ENCODE measurements at regions not wholly inside any gene's neighbourhood (a gene's known extent, or its start where the extent isn't known, plus 50 kb on each side); places are given as distances from the start of the nearest gene placed in this dataset.

DNA sequence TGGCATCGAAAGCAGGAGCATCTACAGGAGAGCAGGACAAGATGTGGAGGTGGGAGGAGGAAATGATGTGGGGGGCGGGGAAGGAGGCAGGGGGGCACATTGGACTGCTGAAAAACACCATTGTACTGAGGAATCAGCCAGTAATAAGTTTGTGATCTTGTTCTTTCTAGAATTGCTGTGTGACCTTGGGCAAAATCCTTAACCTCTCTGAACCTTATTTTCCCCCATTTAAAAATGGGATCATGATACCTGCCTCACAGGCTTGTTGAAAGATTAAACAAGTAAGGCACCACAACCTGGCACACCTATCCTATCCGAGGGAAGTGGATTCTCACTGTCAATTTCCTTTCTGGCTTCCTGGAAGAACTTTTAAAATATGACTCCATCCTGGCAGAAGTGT is 56.9 kb upstream of the ARRDC4 start:
- Histone ChIP-seq H3K27me3 (ENCODE audit: control insufficient read depth in 2 of 2, insufficient read depth in 2 of 2, low read length in 2 of 2) (peaks cover 0 to 4% of the 10 kb centered on the region in 2 experiments), H3K9me3 (replicated peaks; ENCODE audit: control insufficient read depth, insufficient read depth, low read length) (no peaks in the 10 kb centered on the region), H3K9me1 (replicated peaks; ENCODE audit: control insufficient read depth, extremely low read depth, insufficient read depth, low read length) (no peaks in the 10 kb centered on the region), H3K36me3 (ENCODE audit: control insufficient read depth in 2 of 2, extremely low read depth in 1 of 2, insufficient read depth in 2 of 2, low read length in 2 of 2) (no peaks in the 10 kb centered on the region), H3K9ac (replicated peaks; ENCODE audit: extremely low read depth, insufficient read depth, low read length) (no peak overlapping the region), H3K4me1 (ENCODE audit: control insufficient read depth, extremely low read depth, insufficient read depth, low read length) (no peaks in the 10 kb centered on the region), H4K20me1 (replicated peaks; ENCODE audit: control insufficient read depth, extremely low read depth, insufficient read depth, low read length) (no peaks in the 10 kb centered on the region), H3K4me2 (ENCODE audit: insufficient read depth, low read length) (no peak overlapping the region), H3K27ac (ENCODE audit: insufficient read depth, low read depth, low read length) (no peak overlapping the region), H3K4me3 (replicated peaks in 1 of 3; ENCODE audit: insufficient read depth in 1 of 3, low read depth in 1 of 3, low read length in 3 of 3) (no peak overlapping the region), H2AFZ (ENCODE audit: low read depth, low read length) (no peak overlapping the region), H3K79me2 (ENCODE audit: control insufficient read depth, insufficient read depth, low read length) (no peaks in the 10 kb centered on the region)
- intact Hi-C loops (cut with micrococcal nuclease), result no loop called here
- ChIA-PET POLR2A (no interaction called here), CTCF (interaction anchor here (1.1 kb wide), 1 partner anchor 516 kb away, joined by 3 read pairs; no protein-coding TSS in a partner anchor)
- FAIRE-seq (no peak), DNase-seq (ENCODE audit: low read depth, low spot score) (no peak)
- BruUV-seq (replicated peaks), result no TSS peak
- dilution Hi-C loops (cut with MboI; ENCODE audit: extremely low pct_ligation_motif_present, low sequenced_read_pairs), result no loop called here
- no peak for TF ChIP-seq GATA2 (IDR thresholded peaks at IDR 0.05; ENCODE audit: insufficient read depth, insufficient read length, low read depth, low read length)
- TF ChIP-seq EZH2 (IDR thresholded peaks at IDR 0.05; ENCODE audit: borderline replicate concordance, low read depth, low read length, severe bottlenecking), result no peak
- TF ChIP-seq POLR2A (IDR thresholded peaks at IDR 0.05; ENCODE audit: low read depth, low read length), result no peak
- TF ChIP-seq MAX (IDR thresholded peaks at IDR 0.05; ENCODE audit: insufficient read depth, insufficient read length), result no peak
- no peak for TF ChIP-seq JUN (IDR thresholded peaks at IDR 0.05; ENCODE audit: borderline replicate concordance, insufficient read depth, insufficient read length, low read depth)
- no peak for TF ChIP-seq FOS (IDR thresholded peaks at IDR 0.05; ENCODE audit: borderline replicate concordance, insufficient read depth, low read length)
- TF ChIP-seq MYC (IDR thresholded peaks at IDR 0.05; ENCODE audit: low read depth, low read length), result no peak
- TF ChIP-seq POLR2AphosphoS5 (IDR thresholded peaks at IDR 0.05; ENCODE audit: insufficient read depth, low read depth, low read length), result no peak

GRCh38 chr15:97903971-97904572 is 56.4 kb upstream of the ARRDC4 start:
- intact Hi-C loops (cut with micrococcal nuclease), result loop anchor here (1.0 kb wide), 3 partner anchors 181 to 391 kb away; no protein-coding TSS in a partner anchor
- H4K20me1 ChIP-seq (replicated peaks; ENCODE audit: control insufficient read depth, extremely low read depth, insufficient read depth, low read length), result no peaks in the 10 kb centered on the region
- no TSS peak for BruUV-seq (replicated peaks)
- DNase-seq (ENCODE audit: low read depth, low spot score), result peak; percentile 39
- TF ChIP-seq EZH2 (IDR thresholded peaks at IDR 0.05; ENCODE audit: borderline replicate concordance, low read depth, low read length, severe bottlenecking), result no peak
- peak; percentile 55 to 80 for TF ChIP-seq CTCF (IDR thresholded peaks at IDR 0.05; ENCODE audit: extremely low read depth in 1 of 2, insufficient read depth in 1 of 2, low read depth in 1 of 2, low read length in 2 of 2)
- dilution Hi-C loops (cut with MboI; ENCODE audit: extremely low pct_ligation_motif_present, low sequenced_read_pairs), result no loop called here
- H3K79me2 ChIP-seq (ENCODE audit: control insufficient read depth, insufficient read depth, low read length), result no peaks in the 10 kb centered on the region
- peak; percentile 63 for FAIRE-seq
- ChIA-PET POLR2A (no interaction called here), CTCF (interaction anchor here (1.1 kb wide), 1 partner anchor 515 kb away, joined by 3 read pairs; no protein-coding TSS in a partner anchor)
- peaks cover 0 to 4% of the 10 kb centered on the region in 2 experiments for H3K27me3 ChIP-seq (ENCODE audit: control insufficient read depth in 2 of 2, insufficient read depth in 2 of 2, low read length in 2 of 2)
- H3K4me3 ChIP-seq (replicated peaks in 1 of 3; ENCODE audit: insufficient read depth in 1 of 3, low read depth in 1 of 3, low read length in 3 of 3), result no peak overlapping the region
- H3K9me1 ChIP-seq (replicated peaks; ENCODE audit: control insufficient read depth, extremely low read depth, insufficient read depth, low read length), result no peaks in the 10 kb centered on the region
- no peak overlapping the region for H2AFZ ChIP-seq (ENCODE audit: low read depth, low read length)
- no peak overlapping the region for H3K4me2 ChIP-seq (ENCODE audit: insufficient read depth, low read length)
- no peaks in the 10 kb centered on the region for H3K36me3 ChIP-seq (ENCODE audit: control insufficient read depth in 2 of 2, extremely low read depth in 1 of 2, insufficient read depth in 2 of 2, low read length in 2 of 2)
- H3K27ac ChIP-seq (ENCODE audit: insufficient read depth, low read depth, low read length), result no peak overlapping the region
- no peaks in the 10 kb centered on the region for H3K4me1 ChIP-seq (ENCODE audit: control insufficient read depth, extremely low read depth, insufficient read depth, low read length)
- no peak overlapping the region for H3K9ac ChIP-seq (replicated peaks; ENCODE audit: extremely low read depth, insufficient read depth, low read length)
- H3K9me3 ChIP-seq (replicated peaks; ENCODE audit: control insufficient read depth, insufficient read depth, low read length), result no peaks in the 10 kb centered on the region

All from endothelial cell of umbilical vein (primary cell).